ENCODE measurements at regions not wholly inside any gene's neighbourhood (a gene's known extent, or its start where the extent isn't known, plus 50 kb on each side); places are given as distances from the start of the nearest gene placed in this dataset.

GRCh38 chr12:107557026-107557425 is 128.6 kb upstream of the PWP1 start:
- Mint-ChIP-seq H3K9me3 (peaks cover 8% of the 10 kb centered on the region; the same call in 2 of the 3 replicates), H3K4me1 (peaks cover 10% of the 10 kb centered on the region), H3K4me3 (no peak overlapping the region), H3K36me3 (ENCODE audit: low read depth) (no peaks in the 10 kb centered on the region), H3K27me3 (ENCODE audit: insufficient read depth, low read depth, poor library complexity) (peaks cover 3% of the 10 kb centered on the region), H3K27ac (no peak overlapping the region)
- Histone ChIP-seq H3K36me3 (ENCODE audit: insufficient read depth) (no peaks in the 10 kb centered on the region), H3K27me3 (ENCODE audit: insufficient read depth) (no peaks in the 10 kb centered on the region), H3K27ac (ENCODE audit: low read depth) (no peak overlapping the region), H3F3A (replicated peaks; ENCODE audit: low read depth) (no peaks in the 10 kb centered on the region), H4K20me1 (replicated peaks; ENCODE audit: insufficient read depth) (no peaks in the 10 kb centered on the region), H2AFZ (no peak overlapping the region), H3K4me3 (no peak overlapping the region), H3K79me2 (replicated peaks; ENCODE audit: insufficient read depth) (no peaks in the 10 kb centered on the region), H3K4me1 (ENCODE audit: insufficient read depth) (no peaks in the 10 kb centered on the region), H3K4me2 (no peak overlapping the region), H3K9me2 (ENCODE audit: insufficient read depth) (no peaks in the 10 kb centered on the region)
- TF ChIP-seq, protein P1, sequence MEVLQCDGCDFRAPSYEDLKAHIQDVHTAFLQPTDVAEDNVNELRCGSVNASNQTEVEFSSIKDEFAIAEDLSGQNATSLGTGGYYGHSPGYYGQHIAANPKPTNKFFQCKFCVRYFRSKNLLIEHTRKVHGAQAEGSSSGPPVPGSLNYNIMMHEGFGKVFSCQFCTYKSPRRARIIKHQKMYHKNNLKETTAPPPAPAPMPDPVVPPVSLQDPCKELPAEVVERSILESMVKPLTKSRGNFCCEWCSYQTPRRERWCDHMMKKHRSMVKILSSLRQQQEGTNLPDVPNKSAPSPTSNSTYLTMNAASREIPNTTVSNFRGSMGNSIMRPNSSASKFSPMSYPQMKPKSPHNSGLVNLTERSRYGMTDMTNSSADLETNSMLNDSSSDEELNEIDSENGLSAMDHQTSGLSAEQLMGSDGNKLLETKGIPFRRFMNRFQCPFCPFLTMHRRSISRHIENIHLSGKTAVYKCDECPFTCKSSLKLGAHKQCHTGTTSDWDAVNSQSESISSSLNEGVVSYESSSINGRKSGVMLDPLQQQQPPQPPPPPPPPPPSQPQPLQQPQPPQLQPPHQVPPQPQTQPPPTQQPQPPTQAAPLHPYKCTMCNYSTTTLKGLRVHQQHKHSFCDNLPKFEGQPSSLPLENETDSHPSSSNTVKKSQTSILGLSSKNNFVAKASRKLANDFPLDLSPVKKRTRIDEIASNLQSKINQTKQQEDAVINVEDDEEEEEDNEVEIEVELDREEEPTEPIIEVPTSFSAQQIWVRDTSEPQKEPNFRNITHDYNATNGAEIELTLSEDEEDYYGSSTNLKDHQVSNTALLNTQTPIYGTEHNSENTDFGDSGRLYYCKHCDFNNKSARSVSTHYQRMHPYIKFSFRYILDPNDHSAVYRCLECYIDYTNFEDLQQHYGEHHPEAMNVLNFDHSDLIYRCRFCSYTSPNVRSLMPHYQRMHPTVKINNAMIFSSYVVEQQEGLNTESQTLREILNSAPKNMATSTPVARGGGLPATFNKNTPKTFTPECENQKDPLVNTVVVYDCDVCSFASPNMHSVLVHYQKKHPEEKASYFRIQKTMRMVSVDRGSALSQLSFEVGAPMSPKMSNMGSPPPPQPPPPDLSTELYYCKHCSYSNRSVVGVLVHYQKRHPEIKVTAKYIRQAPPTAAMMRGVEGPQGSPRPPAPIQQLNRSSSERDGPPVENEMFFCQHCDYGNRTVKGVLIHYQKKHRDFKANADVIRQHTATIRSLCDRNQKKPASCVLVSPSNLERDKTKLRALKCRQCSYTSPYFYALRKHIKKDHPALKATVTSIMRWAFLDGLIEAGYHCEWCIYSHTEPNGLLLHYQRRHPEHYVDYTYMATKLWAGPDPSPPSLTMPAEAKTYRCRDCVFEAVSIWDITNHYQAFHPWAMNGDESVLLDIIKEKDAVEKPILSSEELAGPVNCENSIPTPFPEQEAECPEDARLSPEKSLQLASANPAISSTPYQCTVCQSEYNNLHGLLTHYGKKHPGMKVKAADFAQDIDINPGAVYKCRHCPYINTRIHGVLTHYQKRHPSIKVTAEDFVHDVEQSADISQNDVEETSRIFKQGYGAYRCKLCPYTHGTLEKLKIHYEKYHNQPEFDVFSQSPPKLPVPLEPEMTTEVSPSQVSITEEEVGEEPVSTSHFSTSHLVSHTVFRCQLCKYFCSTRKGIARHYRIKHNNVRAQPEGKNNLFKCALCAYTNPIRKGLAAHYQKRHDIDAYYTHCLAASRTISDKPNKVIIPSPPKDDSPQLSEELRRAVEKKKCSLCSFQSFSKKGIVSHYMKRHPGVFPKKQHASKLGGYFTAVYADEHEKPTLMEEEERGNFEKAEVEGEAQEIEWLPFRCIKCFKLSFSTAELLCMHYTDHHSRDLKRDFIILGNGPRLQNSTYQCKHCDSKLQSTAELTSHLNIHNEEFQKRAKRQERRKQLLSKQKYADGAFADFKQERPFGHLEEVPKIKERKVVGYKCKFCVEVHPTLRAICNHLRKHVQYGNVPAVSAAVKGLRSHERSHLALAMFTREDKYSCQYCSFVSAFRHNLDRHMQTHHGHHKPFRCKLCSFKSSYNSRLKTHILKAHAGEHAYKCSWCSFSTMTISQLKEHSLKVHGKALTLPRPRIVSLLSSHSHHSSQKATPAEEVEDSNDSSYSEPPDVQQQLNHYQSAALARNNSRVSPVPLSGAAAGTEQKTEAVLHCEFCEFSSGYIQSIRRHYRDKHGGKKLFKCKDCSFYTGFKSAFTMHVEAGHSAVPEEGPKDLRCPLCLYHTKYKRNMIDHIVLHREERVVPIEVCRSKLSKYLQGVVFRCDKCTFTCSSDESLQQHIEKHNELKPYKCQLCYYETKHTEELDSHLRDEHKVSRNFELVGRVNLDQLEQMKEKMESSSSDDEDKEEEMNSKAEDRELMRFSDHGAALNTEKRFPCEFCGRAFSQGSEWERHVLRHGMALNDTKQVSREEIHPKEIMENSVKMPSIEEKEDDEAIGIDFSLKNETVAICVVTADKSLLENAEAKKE (CRISPR knock-in tag; IDR thresholded peaks at IDR 0.05): no peak
- no peak for TF ChIP-seq REST (IDR thresholded peaks at IDR 0.05; ENCODE audit: unreplicated experiment)
- TF ChIP-seq NANOG (IDR thresholded peaks at IDR 0.05; ENCODE audit: borderline replicate concordance): no peak
- no peak for TF ChIP-seq CREB1 (CRISPR knock-in tag; IDR thresholded peaks at IDR 0.05; ENCODE audit: low read depth)
- no peak for TF ChIP-seq POLR2AphosphoS5 (IDR thresholded peaks at IDR 0.05; ENCODE audit: low read depth)
- TF ChIP-seq ZNF331 (CRISPR knock-in tag; IDR thresholded peaks at IDR 0.05; ENCODE audit: low read depth): no peak
- no peak for DNase-seq (ENCODE audit: low spot score)
- ATAC-seq: no peak

Data from GM23338 (cell line).